ENCODE measurements at regions not wholly inside any gene's neighbourhood (a gene's known extent, or its start where the extent isn't known, plus 50 kb on each side); places are given as distances from the start of the nearest gene placed in this dataset.

- no peaks in the 10 kb centered on the region for H3K36me3 ChIP-seq (ENCODE audit: control insufficient read depth in 2 of 2, extremely low read depth in 1 of 2, insufficient read depth in 2 of 2, low read length in 2 of 2)
- POLR2A ChIA-PET: no interaction called here
- FAIRE-seq (no peak), DNase-seq (ENCODE audit: low read depth, low spot score) (no peak)
- H3K4me2 ChIP-seq (ENCODE audit: insufficient read depth, low read length): no peak overlapping the region
- CTCF ChIA-PET: interaction anchor here (0.6 to 1.5 kb wide), 3 partner anchors 9 to 815 kb away, joined by 3 to 4 read pairs (median 3); no protein-coding TSS in a partner anchor
- no peaks in the 10 kb centered on the region for H4K20me1 ChIP-seq (replicated peaks; ENCODE audit: control insufficient read depth, extremely low read depth, insufficient read depth, low read length)
- H3K79me2 ChIP-seq (ENCODE audit: control insufficient read depth, insufficient read depth, low read length): no peaks in the 10 kb centered on the region
- H3K4me3 ChIP-seq (replicated peaks in 1 of 3; ENCODE audit: insufficient read depth in 1 of 3, low read depth in 1 of 3, low read length in 3 of 3): no peak overlapping the region
- no peaks in the 10 kb centered on the region for H3K4me1 ChIP-seq (ENCODE audit: control insufficient read depth, extremely low read depth, insufficient read depth, low read length)
- dilution Hi-C loops (cut with MboI; ENCODE audit: extremely low pct_ligation_motif_present, low sequenced_read_pairs): no loop called here
- H3K9me3 ChIP-seq (replicated peaks; ENCODE audit: control insufficient read depth, insufficient read depth, low read length): no peaks in the 10 kb centered on the region
- H3K9me1 ChIP-seq (replicated peaks; ENCODE audit: control insufficient read depth, extremely low read depth, insufficient read depth, low read length): no peaks in the 10 kb centered on the region
- intact Hi-C loops (cut with micrococcal nuclease): no loop called here
- TF ChIP-seq CTCF (IDR thresholded peaks at IDR 0.05; ENCODE audit: extremely low read depth in 1 of 2, insufficient read depth in 1 of 2, low read depth in 1 of 2, low read length in 2 of 2): no peak
- no peak for TF ChIP-seq FOS (IDR thresholded peaks at IDR 0.05; ENCODE audit: borderline replicate concordance, insufficient read depth, low read length)
- TF ChIP-seq, protein P1, sequence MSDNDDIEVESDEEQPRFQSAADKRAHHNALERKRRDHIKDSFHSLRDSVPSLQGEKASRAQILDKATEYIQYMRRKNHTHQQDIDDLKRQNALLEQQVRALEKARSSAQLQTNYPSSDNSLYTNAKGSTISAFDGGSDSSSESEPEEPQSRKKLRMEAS (IDR thresholded peaks at IDR 0.05; ENCODE audit: insufficient read depth, insufficient read length): no peak
- BruUV-seq (replicated peaks): no TSS peak
- no peak overlapping the region for H3K9ac ChIP-seq (replicated peaks; ENCODE audit: extremely low read depth, insufficient read depth, low read length)
- H3K27ac ChIP-seq (ENCODE audit: insufficient read depth, low read depth, low read length): no peak overlapping the region
- no peaks in the 10 kb centered on the region for H3K27me3 ChIP-seq (ENCODE audit: control insufficient read depth in 2 of 2, insufficient read depth in 2 of 2, low read length in 2 of 2)
- no peak overlapping the region for H2AFZ ChIP-seq (ENCODE audit: low read depth, low read length)
These were observed 659.8 kb upstream of the MEF2C start for GRCh38 chr5:89542736-89543135.

DNA sequence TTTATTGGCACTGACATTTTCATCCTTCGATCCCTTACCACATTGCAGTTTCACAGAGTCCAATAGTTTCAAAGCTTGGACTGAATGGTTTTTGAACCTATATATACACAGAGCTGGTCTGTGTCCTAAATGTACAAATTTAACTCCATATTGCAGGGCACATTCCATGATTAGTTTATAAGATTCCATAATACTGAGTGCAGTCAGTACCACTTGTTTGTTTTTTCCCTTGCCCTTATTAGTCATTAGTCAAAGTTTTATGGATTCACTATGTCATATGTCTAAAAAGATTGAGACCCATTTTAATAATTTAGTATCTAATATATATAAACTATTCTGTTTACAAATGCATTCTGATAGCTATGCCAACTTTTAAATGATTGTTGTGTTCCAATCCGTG lies 654.8 kb upstream of the MEF2C start:
- Histone ChIP-seq H3K4me2 (ENCODE audit: insufficient read depth, low read length) (no peak overlapping the region), H3K79me2 (ENCODE audit: control insufficient read depth, insufficient read depth, low read length) (no peaks in the 10 kb centered on the region), H3K4me1 (ENCODE audit: control insufficient read depth, extremely low read depth, insufficient read depth, low read length) (no peaks in the 10 kb centered on the region), H3K9ac (replicated peaks; ENCODE audit: extremely low read depth, insufficient read depth, low read length) (no peak overlapping the region), H4K20me1 (replicated peaks; ENCODE audit: control insufficient read depth, extremely low read depth, insufficient read depth, low read length) (no peaks in the 10 kb centered on the region), H2AFZ (ENCODE audit: low read depth, low read length) (no peak overlapping the region), H3K4me3 (replicated peaks in 1 of 3; ENCODE audit: insufficient read depth in 1 of 3, low read depth in 1 of 3, low read length in 3 of 3) (no peak overlapping the region), H3K27ac (ENCODE audit: insufficient read depth, low read depth, low read length) (no peak overlapping the region), H3K9me1 (replicated peaks; ENCODE audit: control insufficient read depth, extremely low read depth, insufficient read depth, low read length) (no peaks in the 10 kb centered on the region), H3K36me3 (ENCODE audit: control insufficient read depth in 2 of 2, extremely low read depth in 1 of 2, insufficient read depth in 2 of 2, low read length in 2 of 2) (no peaks in the 10 kb centered on the region), H3K27me3 (ENCODE audit: control insufficient read depth in 2 of 2, insufficient read depth in 2 of 2, low read length in 2 of 2) (no peaks in the 10 kb centered on the region), H3K9me3 (replicated peaks; ENCODE audit: control insufficient read depth, insufficient read depth, low read length) (no peaks in the 10 kb centered on the region)
- intact Hi-C loops (cut with micrococcal nuclease): no loop called here
- no peak for FAIRE-seq
- TF ChIP-seq GATA2 (IDR thresholded peaks at IDR 0.05; ENCODE audit: insufficient read depth, insufficient read length, low read depth, low read length): no peak
- TF ChIP-seq EZH2 (IDR thresholded peaks at IDR 0.05; ENCODE audit: borderline replicate concordance, low read depth, low read length, severe bottlenecking): no peak
- TF ChIP-seq, protein P1 (IDR thresholded peaks at IDR 0.05; ENCODE audit: insufficient read depth, insufficient read length): no peak
- BruUV-seq (replicated peaks): no TSS peak
- ChIA-PET CTCF (interaction anchor here (1.2 kb wide), 1 partner anchor 808 kb away, joined by 4 read pairs; no protein-coding TSS in a partner anchor), POLR2A (no interaction called here)
- DNase-seq (ENCODE audit: low read depth, low spot score): no peak
- dilution Hi-C loops (cut with MboI; ENCODE audit: extremely low pct_ligation_motif_present, low sequenced_read_pairs): no loop called here

Measured in endothelial cell of umbilical vein (primary cell).